Heart left ventricle (tissue), 13 donors: ENCODE measurements at regions not wholly inside any gene's neighbourhood (a gene's known extent, or its start where the extent isn't known, plus 50 kb on each side); places are given as distances from the start of the nearest gene placed in this dataset.

Source experiments
- POLR2A ChIP-seq, 2 donors: fragments of 450-650 bp; IDR thresholded peaks; one replicate each; pipeline ENCODE4 v1.6.1; 2017; ENCODE audit warnings: antibody characterized with exemption in 2 of 2, mild to moderate bottlenecking in 2 of 2, moderate library complexity in 2 of 2
- TF ChIP-seq, protein P1 (sequence below), 12 donors: fragments of 200-600 bp; sonication (generic) in 4 of 12; IDR thresholded peaks; one replicate each; pipeline versions ENCODE4 v1.5.0 to v1.8.0; 2018 to 2022; ENCODE audit warnings: antibody characterized with exemption in 12 of 12, mild to moderate bottlenecking in 5 of 12
- donor health status: ischemic (EF 13 %, LVEDD 7.1; RV severe dilation, severe dysfunction).
- donor health status: DM: no; HTN: yes; CAD: no.
- donor health status: DM: no; HTN: no; CAD: no.
- donor health status: ischemic (EF 25% LVEDD 6.9; RV normal size, moderate dysfunction).
- donor health status: ischemic (EF 25% LVEDD 5.7; RV mildly dilated, moderate dysfunction).
- donor health status: ischemic (EF 35%, LVEDD 5.7; RV mildly dilated, moderate dysfunction).
- donor health status: nonischemic (EF 11% LVEDD 7.7; RV severe dilation, severe dysfunction).
- donor health status: DM: yes; HTN: yes; CAD: no.
- donor health status: PGD.
- donor health status: ischemic (EF 29% LVEDD 5.4; RV normal size, mild dysfunction).
- donor health status: nonischemic (EF 23%, LVEDD 6.1; RV moderate dilation, normal function).

DNA sequence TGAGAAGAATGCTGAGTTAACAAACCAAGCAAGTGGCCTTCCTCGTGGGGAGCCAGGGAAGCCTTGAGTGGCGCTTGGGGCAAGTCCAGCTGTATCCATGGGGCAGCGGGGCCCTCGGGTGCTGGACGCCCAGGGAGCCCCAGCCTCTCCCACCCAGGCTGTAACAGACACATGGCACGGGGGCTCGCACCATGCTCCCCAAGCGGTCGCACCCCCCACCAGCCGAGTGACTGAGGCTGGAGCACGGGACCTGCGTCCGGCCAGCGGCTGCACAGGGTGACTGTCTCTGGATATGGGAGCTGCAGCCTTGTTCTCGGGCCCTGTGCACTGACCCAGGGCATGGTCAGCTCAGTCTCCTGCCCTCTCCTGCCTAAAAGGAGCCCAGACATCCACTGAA is 53.9 kb upstream of the ACTRT2 start:
- TF ChIP-seq, protein P1, sequence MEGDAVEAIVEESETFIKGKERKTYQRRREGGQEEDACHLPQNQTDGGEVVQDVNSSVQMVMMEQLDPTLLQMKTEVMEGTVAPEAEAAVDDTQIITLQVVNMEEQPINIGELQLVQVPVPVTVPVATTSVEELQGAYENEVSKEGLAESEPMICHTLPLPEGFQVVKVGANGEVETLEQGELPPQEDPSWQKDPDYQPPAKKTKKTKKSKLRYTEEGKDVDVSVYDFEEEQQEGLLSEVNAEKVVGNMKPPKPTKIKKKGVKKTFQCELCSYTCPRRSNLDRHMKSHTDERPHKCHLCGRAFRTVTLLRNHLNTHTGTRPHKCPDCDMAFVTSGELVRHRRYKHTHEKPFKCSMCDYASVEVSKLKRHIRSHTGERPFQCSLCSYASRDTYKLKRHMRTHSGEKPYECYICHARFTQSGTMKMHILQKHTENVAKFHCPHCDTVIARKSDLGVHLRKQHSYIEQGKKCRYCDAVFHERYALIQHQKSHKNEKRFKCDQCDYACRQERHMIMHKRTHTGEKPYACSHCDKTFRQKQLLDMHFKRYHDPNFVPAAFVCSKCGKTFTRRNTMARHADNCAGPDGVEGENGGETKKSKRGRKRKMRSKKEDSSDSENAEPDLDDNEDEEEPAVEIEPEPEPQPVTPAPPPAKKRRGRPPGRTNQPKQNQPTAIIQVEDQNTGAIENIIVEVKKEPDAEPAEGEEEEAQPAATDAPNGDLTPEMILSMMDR (IDR thresholded peaks at IDR 0.05) = no peak
- no peak for TF ChIP-seq POLR2A (IDR thresholded peaks at IDR 0.05)
